ENCODE measurements at regions not wholly inside any gene's neighbourhood (a gene's known extent, or its start where the extent isn't known, plus 50 kb on each side); places are given as distances from the start of the nearest gene placed in this dataset.

DNA sequence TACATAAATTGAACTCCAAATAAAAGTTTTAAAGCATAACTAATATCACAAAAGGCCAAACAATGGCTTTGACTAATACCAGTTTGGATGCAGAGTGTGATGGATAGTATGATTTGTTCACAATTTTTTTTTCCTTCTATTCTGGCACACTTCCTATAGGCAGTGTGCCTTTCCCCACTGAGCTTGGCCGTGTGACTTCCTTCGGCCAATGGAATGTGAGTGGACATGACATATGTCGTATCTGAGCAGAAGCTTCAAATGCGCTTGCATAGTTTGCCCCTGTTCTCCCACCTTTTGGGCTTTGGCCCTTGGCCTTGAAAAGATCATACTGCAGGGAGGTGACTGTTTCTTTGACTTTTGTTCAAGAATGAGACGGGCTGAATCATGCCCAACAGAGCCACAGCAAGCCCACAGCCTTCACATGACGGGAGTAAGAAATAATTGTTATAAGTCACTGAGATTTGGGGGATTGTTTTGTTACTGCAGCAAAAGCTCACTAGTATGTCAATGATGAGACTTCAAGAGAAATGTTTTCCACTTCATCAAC is 279.9 kb upstream of the NEBL start:
- TF ChIP-seq, protein P1, sequence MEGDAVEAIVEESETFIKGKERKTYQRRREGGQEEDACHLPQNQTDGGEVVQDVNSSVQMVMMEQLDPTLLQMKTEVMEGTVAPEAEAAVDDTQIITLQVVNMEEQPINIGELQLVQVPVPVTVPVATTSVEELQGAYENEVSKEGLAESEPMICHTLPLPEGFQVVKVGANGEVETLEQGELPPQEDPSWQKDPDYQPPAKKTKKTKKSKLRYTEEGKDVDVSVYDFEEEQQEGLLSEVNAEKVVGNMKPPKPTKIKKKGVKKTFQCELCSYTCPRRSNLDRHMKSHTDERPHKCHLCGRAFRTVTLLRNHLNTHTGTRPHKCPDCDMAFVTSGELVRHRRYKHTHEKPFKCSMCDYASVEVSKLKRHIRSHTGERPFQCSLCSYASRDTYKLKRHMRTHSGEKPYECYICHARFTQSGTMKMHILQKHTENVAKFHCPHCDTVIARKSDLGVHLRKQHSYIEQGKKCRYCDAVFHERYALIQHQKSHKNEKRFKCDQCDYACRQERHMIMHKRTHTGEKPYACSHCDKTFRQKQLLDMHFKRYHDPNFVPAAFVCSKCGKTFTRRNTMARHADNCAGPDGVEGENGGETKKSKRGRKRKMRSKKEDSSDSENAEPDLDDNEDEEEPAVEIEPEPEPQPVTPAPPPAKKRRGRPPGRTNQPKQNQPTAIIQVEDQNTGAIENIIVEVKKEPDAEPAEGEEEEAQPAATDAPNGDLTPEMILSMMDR (IDR thresholded peaks at IDR 0.05; ENCODE audit: extremely low read depth, insufficient read depth, missing control alignments): no peak
- no peak for DNase-seq (ENCODE audit: low spot score)
- in situ Hi-C loops (cut with MboI; ENCODE audit: low pct_unique_long_range_greater_than_20kb, low sequenced_read_pairs, unreplicated experiment): no loop called here

DNA sequence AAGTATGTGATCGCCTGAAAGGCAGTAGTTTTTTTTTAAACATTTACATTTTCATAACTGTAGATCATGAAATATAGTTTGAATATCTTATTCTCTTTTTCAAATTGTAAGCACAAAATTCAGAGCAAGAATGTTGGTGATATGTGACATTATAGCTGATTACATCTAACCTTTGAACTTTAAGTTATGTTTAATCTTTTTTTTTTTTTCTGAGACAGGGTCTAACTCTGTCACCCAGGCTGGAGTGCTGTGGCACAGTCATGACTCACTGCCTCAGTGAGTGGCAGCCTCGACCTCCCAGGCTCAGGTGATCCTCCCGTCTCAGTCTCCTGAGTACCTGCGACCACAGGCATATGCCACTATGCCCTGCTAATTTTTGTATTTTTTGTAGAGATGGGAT is 278.7 kb upstream of the NEBL start:
- in situ Hi-C loops (cut with MboI; ENCODE audit: low pct_unique_long_range_greater_than_20kb, low sequenced_read_pairs, unreplicated experiment): no loop called here
- TF ChIP-seq, protein P1 (IDR thresholded peaks at IDR 0.05; ENCODE audit: extremely low read depth, insufficient read depth, missing control alignments): no peak
- DNase-seq (ENCODE audit: low spot score): no peak

DNA sequence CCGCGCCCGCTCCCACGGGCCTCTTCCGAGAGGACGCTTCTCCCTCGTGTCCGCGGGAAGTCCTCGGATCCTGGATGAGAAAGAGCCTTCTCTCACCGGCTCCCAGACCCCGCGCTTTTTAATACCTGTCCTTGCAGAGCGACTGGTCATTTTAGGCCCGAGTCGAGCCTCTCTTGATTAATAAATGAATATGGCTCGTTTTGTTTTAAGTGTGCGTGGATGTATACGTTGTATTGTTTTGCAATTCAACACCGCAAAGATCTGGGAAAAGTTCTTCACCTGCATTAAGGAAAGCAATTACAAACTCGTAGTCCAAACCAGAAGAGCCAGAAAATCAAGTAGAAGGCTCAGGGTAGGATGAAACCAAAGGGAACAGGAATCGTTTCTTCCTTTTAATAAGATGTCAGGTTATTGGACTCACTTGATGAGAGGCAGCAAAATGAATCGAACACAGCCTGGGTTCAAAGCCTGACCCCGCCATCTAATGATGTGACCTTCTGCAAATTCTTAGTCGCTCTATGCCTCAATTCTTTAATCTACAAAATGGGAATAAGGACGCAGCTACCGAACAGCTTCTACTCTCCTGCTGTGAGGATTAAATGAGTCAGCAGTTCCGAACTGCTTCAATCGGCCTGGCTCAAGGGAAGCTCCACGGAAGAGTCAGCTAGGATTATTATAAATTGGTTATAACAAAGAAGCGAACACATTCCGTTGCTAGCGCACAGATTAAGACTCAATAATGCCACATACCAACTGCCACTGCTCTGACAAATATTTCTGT is 277.8 kb upstream of the NEBL start:
- TF ChIP-seq, protein P1 (IDR thresholded peaks at IDR 0.05; ENCODE audit: extremely low read depth, insufficient read depth, missing control alignments): no peak
- in situ Hi-C loops (cut with MboI; ENCODE audit: low pct_unique_long_range_greater_than_20kb, low sequenced_read_pairs, unreplicated experiment): no loop called here
- no peak for DNase-seq (ENCODE audit: low spot score)

DNA sequence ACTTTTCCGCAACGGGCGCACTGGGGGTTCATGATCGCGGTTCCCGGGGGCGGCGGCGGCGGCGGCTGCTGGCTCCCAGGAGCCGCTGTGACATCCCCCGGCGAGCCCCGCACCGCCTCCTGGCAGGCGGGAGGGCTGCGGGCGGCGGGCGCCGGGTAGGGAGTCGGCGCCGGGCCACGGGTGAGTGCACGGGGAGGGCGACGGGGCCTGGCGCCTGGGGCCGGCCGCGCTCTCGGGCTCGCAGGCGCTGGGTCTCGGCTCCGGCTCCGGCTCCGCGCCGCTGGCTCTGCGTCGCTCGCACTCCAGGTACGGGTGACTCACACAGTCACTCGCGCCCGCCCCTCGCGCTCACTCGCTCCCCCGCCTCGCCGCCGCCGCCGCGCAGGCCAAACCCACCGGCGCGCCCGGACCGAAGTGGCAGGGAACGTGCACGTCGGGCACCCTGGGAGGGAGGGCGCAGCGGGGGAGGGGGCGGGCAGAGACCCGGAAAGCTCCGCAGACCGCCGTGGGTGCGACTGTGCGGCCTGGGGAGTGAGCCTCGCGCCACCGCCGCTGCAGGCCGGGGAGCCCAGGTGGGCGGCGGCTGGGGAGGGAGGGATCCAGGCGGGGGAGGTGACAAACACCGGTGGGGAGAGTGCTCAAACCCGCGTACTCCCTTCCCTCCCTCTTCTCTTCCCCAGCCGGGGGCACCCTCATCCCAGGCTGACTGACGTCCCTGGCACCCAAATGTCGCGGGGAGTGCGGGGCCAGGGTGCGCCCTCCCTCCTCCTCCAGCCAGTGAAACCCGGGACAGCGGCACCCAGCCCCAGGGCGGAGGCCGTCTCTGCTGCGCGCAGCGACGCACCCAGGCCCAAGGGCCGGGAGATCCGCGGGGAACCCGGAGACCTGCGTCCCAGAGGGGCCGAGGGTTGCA is 276.9 kb upstream of the NEBL start:
- TF ChIP-seq, protein P1 (IDR thresholded peaks at IDR 0.05; ENCODE audit: extremely low read depth, insufficient read depth, missing control alignments): no peak
- DNase-seq (ENCODE audit: low spot score): peak; percentile 51
- in situ Hi-C loops (cut with MboI; ENCODE audit: low pct_unique_long_range_greater_than_20kb, low sequenced_read_pairs, unreplicated experiment): no loop called here

DNA sequence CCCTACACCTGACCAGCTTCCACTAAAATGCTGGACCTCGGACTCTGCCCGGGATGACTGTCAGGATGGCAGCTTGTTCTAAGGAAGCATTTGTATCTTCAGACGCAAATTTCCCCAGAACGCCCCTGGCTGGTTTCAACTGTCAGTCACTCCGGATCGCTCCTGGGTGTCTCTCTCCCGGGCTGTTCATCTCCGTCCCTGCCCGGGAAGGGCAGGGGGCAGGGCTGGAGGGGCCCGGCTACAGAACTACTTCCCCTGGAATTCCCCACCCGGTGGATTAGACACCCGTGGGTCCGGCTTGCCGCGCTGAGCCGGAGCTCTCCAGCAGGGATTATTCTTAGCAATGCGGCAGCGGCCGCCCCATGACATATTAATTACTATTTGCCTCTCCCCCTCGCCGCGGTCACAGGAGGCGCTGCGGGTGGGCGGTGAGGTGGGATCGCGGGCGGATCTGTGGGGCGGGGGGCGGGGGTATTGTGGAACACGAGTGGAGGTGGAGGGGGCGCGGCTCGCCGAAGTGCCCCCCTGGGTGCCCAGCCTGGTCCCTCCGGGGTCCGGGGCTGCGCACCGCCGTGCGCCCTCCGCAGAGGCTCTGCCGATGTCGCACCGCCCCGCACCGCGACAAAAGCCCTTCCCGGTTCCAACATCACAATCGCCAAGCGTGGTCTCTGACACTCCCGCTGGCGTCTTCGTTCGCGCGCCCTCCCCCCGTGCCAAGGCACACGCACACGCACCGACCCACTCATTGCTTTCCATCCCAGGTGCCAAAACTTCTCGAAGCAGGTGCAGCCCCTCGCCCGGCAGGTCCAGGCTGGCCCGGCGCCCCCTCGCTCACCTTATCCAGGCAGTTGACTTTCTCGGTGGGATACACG is 276.1 kb upstream of the NEBL start:
- TF ChIP-seq, protein P1 (IDR thresholded peaks at IDR 0.05; ENCODE audit: extremely low read depth, insufficient read depth, missing control alignments): no peak
- in situ Hi-C loops (cut with MboI; ENCODE audit: low pct_unique_long_range_greater_than_20kb, low sequenced_read_pairs, unreplicated experiment): no loop called here
- peak; percentile 29 for DNase-seq (ENCODE audit: low spot score)

DNA sequence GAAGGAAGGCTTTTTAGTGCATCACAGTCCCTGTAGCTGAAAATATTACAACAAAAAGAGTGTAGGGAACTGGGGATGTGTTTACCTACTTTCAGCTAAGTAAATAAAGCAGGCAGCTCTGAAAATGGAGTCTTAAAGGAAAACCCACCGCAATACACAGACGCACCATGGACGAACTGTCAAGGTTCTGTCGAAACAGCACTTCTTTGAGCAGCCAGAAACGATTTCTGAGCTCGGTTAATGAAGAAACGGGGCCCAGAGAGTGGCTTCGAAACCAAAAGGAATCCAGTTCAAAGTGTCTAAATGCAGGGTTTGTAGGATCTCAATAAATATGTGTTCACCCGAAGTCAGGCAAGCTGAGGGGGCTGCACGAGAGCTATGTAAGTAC is 275.4 kb upstream of the NEBL start:
- TF ChIP-seq, protein P1 (IDR thresholded peaks at IDR 0.05; ENCODE audit: extremely low read depth, insufficient read depth, missing control alignments): no peak

More for the DNA sequence above, 275.4 kb upstream of the NEBL start:
- no peak for DNase-seq (ENCODE audit: low spot score)
- in situ Hi-C loops (cut with MboI; ENCODE audit: low pct_unique_long_range_greater_than_20kb, low sequenced_read_pairs, unreplicated experiment): no loop called here

Data from GM13977 (cell line).